CD4-positive, alpha-beta T cell treated with Interleukin-2 at 100 ng/mL for 4 hours (primary cell): ENCODE measurements at regions not wholly inside any gene's neighbourhood (a gene's known extent, or its start where the extent isn't known, plus 50 kb on each side); places are given as distances from the start of the nearest gene placed in this dataset.

Experiments
- DNase-seq: peaks from one replicate; pipeline ENCODE4 v3.0.0-alpha.2; 2020; ENCODE audit warnings: low spot score

GRCh38 chr5:4941957-4942830 is 197.9 kb upstream of the ADAMTS16 start:
- DNase-seq = no peak

GRCh38 chr5:4942831-4943178 is 197.3 kb upstream of the ADAMTS16 start:
- no peak for DNase-seq

GRCh38 chr5:4945296-4945695 is 194.8 kb upstream of the ADAMTS16 start:
- DNase-seq = no peak

GRCh38 chr5:4947106-4947505 is 193.0 kb upstream of the ADAMTS16 start:
- DNase-seq = no peak

GRCh38 chr5:4947893-4948536 is 192.1 kb upstream of the ADAMTS16 start:
- DNase-seq = no peak

GRCh38 chr5:4949108-4949507 is 191.0 kb upstream of the ADAMTS16 start:
- no peak for DNase-seq

- DNase-seq = no peak
Measured at GRCh38 chr5:4953576-4953975, 186.6 kb upstream of the ADAMTS16 start.

- DNase-seq = no peak
Measured at GRCh38 chr5:4954048-4954447, 186.1 kb upstream of the ADAMTS16 start.

GRCh38 chr5:4963265-4963664 is 176.9 kb upstream of the ADAMTS16 start:
- no peak for DNase-seq

- DNase-seq = no peak
Measured at GRCh38 chr5:4969351-4969750, 170.8 kb upstream of the ADAMTS16 start.

- no peak for DNase-seq
Measured at GRCh38 chr5:4970171-4970570, 170.0 kb upstream of the ADAMTS16 start.

- DNase-seq = no peak
Measured at GRCh38 chr5:4976902-4977301, 163.2 kb upstream of the ADAMTS16 start.

GRCh38 chr5:4977416-4978110 is 162.6 kb upstream of the ADAMTS16 start:
- no peak for DNase-seq

- no peak for DNase-seq
Measured at GRCh38 chr5:4980201-4980600, 159.9 kb upstream of the ADAMTS16 start.

- DNase-seq = no peak
Measured at GRCh38 chr5:4981608-4982007, 158.5 kb upstream of the ADAMTS16 start.

- no peak for DNase-seq
Measured at GRCh38 chr5:4983701-4984100, 156.4 kb upstream of the ADAMTS16 start.

GRCh38 chr5:4984461-4984860 is 155.7 kb upstream of the ADAMTS16 start:
- no peak for DNase-seq

- DNase-seq = no peak
Measured at GRCh38 chr5:4987431-4987830, 152.7 kb upstream of the ADAMTS16 start.

- DNase-seq = no peak
Measured at GRCh38 chr5:4989118-4989517, 151.0 kb upstream of the ADAMTS16 start.

- DNase-seq = no peak
Measured at GRCh38 chr5:4990017-4990416, 150.1 kb upstream of the ADAMTS16 start.

GRCh38 chr5:4990462-4990861 is 149.7 kb upstream of the ADAMTS16 start:
- no peak for DNase-seq

- no peak for DNase-seq
Measured at GRCh38 chr5:4991925-4992324, 148.2 kb upstream of the ADAMTS16 start.

- no peak for DNase-seq
Measured at GRCh38 chr5:4995014-4995413, 145.1 kb upstream of the ADAMTS16 start.
